Lower leg skin (tissue), 4 donors: ENCODE measurements at regions not wholly inside any gene's neighbourhood (a gene's known extent, or its start where the extent isn't known, plus 50 kb on each side); places are given as distances from the start of the nearest gene placed in this dataset.

ENCODE experiments used
- DNase-seq, 2 donors: peaks; one replicate each; pipeline ENCODE4 v3.0.0-alpha.2; 2019; ENCODE audit warnings: low spot score in 2 of 2
- H3K4me3 ChIP-seq: fragments of 200-600 bp; sonication (generic); 2 replicates; pipeline ENCODE4 v1.5.1; 2017; ENCODE audit warnings: mild to moderate bottlenecking, low read depth; ENCODE audit not compliant: poor library complexity, severe bottlenecking
- POLR2A ChIP-seq, 2 donors: fragments of 450-650 bp; IDR thresholded peaks; one replicate each; pipeline ENCODE4 v1.6.1; 2016 to 2017; ENCODE audit warnings: antibody characterized with exemption in 2 of 2, mild to moderate bottlenecking in 1 of 2, moderate library complexity in 1 of 2
- WGBS, 2 donors: methylation state at CpG; one replicate each; pipeline ENCODE4 v1.1.5; 2018; 5-methylcytosine and 5-hydroxymethylcytosine counted together
- intact Hi-C: fragments of 100-400 bp; cut with DNase I; formaldehyde crosslinking; loops from one replicate; pipeline ENCODE4 v1.15.0; 2023; ENCODE audit warnings: low total_unique reads
- TF ChIP-seq, protein P1 (sequence below), 3 donors: fragments of 450-650 bp; IDR thresholded peaks; one replicate each; pipeline ENCODE4 v1.5.1; 2016; ENCODE audit warnings: antibody characterized with exemption in 3 of 3, mild to moderate bottlenecking in 3 of 3, moderate library complexity in 2 of 3

DNA sequence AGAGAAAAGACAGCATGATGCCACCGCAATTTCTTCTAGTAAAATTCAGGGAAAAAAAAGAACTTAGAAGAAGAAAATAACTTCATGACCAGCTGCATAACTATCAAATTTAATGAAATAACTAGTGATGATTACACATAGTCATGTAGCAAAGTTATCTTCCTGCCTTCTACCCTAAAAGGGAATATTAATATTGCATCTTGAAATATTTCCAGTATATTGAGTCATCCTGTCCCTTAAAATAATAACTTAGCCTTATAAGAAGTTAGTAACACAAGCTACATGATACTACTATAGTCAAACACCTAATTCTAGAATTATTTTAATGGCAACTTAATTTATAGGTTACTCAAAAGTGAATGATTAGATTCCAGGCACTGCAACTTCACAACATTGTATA lies 289.2 kb downstream of the KLF12 start:
- intact Hi-C loops, result no loop called here
- DNase-seq, result no peak
- TF ChIP-seq, protein P1, sequence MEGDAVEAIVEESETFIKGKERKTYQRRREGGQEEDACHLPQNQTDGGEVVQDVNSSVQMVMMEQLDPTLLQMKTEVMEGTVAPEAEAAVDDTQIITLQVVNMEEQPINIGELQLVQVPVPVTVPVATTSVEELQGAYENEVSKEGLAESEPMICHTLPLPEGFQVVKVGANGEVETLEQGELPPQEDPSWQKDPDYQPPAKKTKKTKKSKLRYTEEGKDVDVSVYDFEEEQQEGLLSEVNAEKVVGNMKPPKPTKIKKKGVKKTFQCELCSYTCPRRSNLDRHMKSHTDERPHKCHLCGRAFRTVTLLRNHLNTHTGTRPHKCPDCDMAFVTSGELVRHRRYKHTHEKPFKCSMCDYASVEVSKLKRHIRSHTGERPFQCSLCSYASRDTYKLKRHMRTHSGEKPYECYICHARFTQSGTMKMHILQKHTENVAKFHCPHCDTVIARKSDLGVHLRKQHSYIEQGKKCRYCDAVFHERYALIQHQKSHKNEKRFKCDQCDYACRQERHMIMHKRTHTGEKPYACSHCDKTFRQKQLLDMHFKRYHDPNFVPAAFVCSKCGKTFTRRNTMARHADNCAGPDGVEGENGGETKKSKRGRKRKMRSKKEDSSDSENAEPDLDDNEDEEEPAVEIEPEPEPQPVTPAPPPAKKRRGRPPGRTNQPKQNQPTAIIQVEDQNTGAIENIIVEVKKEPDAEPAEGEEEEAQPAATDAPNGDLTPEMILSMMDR (IDR thresholded peaks at IDR 0.05), result no peak
- no peak for TF ChIP-seq POLR2A (IDR thresholded peaks at IDR 0.05)
- H3K4me3 ChIP-seq, result no peak overlapping the region
- WGBS, 2 donors, result 97 to 98% methylated on average over 1 of the region's 1 CpG

DNA sequence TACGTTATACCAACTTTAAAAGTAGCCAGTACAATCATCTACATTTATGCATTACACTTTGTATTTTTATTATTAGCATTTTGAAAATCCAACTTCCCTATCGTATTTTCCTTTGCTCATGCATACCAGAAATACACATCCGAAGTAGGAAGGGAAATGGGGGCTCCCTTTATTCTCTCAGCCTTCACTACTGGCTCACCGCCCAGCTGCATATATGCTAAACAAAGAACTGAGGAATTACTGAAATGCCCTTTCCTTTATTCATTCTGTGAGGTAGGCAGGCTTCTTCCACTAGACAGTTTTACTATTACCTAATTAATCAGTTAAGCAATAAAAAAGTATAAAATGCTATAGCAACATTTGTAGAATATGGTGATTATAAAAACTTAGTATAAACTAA lies 291.6 kb downstream of the KLF12 start:
- no peak for DNase-seq
- no peak for TF ChIP-seq POLR2A (IDR thresholded peaks at IDR 0.05)
- TF ChIP-seq, protein P1 (IDR thresholded peaks at IDR 0.05), result no peak
- intact Hi-C loops, result no loop called here
- H3K4me3 ChIP-seq, result no peak overlapping the region
- 83 to 89% methylated on average over 4 of the region's 4 CpGs for WGBS, 2 donors

DNA sequence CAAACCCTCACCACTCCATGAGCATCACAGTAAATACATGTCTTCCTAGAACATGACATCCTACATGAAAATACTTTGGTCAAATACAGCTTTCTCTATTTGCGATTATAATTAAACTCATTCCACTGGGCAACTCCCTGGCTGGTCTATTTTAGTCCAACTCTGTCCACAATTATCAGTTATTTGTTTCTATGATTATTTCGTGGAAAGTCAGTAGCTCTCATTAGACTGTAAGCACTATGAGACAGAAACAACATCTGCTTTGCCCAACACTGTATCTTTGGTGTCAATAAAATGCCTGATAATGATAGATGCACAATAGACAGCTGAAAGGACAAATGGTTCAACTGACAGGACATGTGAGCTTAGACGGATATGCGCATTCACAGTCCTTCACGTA lies 292.0 kb downstream of the KLF12 start:
- intact Hi-C loops, result no loop called here
- WGBS, 2 donors, result 96% methylated on average over 5 of the region's 5 CpGs
- no peak for DNase-seq
- H3K4me3 ChIP-seq, result no peak overlapping the region
- TF ChIP-seq, protein P1 (IDR thresholded peaks at IDR 0.05), result no peak
- TF ChIP-seq POLR2A (IDR thresholded peaks at IDR 0.05), result no peak

DNA sequence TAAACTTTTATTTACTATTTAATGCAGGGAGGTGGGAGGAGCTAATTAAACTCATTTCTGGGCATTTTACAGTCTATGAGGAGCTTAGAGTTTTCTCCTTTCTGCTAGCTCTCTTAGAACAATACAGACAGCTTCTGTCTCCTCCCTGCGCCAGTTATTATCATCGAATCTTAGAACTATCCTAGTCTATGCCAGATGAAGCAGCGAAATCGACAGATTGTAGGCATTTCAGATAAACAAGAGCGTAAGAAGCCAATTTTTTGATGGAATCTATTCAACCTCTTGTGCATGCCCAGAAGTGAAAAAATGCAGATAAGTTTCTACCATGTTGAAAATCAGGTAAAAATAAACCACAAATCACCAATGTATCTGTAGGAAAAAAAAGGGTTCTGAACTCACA lies 297.1 kb downstream of the KLF12 start:
- 66 to 75% methylated on average over 5 of the region's 5 CpGs for WGBS, 2 donors

DNA sequence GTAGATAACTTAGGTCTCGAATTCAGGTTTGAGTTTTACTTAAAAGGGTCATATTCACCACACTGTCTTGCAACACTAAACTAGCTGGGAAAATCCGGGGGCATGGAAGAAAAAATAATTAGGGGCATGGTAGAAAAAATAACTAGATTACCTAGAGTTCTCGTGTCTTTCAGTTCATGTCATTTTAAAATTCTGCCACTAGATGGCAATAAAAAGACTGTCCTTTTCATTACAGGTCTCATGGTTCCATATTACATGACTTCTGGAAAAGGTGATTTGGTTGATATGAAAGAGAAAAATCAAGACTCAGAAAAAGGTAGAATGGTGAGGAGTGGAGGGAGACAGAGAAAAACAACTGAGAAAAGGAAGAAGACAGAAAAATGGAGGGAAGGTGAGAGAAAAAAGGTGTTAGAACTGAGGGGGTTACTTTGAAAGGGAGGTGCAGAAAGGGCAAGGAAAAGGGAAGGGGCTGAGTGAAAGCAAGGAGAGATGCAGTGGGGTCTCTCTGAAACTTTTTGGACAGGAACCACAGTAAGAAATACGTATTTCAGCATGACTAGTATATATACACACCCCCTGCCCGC lies 299.0 kb downstream of the KLF12 start:
- TF ChIP-seq, protein P1 (IDR thresholded peaks at IDR 0.05), result no peak
- TF ChIP-seq POLR2A (IDR thresholded peaks at IDR 0.05), result no peak
- H3K4me3 ChIP-seq, result no peak overlapping the region
- intact Hi-C loops, result no loop called here
- no peak for DNase-seq
- WGBS, 2 donors, result 46 to 48% methylated on average over 5 of the region's 5 CpGs

More for the DNA sequence above, 297.1 kb downstream of the KLF12 start:
- TF ChIP-seq POLR2A (IDR thresholded peaks at IDR 0.05), result no peak
- TF ChIP-seq, protein P1 (IDR thresholded peaks at IDR 0.05), result no peak
- H3K4me3 ChIP-seq, result no peak overlapping the region
- intact Hi-C loops, result no loop called here
- DNase-seq, result no peak
